ENCODE measurements at regions not wholly inside any gene's neighbourhood (a gene's known extent, or its start where the extent isn't known, plus 50 kb on each side); places are given as distances from the start of the nearest gene placed in this dataset.
"Not testable (repeated sequence)": the region's sequence is repeated elsewhere in the genome, so short reads cannot be mapped to it uniquely, and the experiment has no call there.

DNA sequence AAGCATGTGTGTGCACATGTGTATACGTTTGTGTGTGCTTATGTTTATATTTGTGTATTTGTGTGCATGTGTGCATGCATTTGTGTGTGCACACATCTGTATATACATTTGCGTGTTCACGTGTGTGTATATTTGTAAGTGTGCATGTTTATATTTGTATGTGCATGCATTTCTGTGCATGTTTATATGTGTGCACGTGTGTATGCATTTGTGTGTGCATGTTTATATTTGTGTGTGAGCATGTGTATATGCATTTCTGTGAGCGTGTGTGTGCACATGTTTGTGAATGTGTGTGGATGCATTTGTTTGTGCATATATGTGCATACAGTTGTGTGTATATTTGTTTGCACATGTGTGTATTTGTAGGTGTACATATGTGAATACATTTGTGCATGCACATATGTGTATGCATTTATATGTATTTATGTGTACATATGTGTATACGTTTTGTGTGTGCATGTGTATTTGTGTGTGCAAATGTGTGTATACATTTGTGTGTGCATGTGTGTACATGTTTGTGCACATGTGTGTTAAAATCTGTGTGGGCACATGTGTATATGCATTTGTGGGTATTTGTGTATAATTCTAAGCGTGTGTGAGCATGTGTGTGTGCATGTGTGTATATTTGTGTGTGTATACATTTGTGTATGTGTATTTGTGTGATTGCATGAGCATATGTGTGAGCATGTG is 140.4 kb upstream of the AFDN start:
- H3K9me3 Mint-ChIP-seq: peaks cover 5% of the 10 kb centered on the region
- H3K36me3 Mint-ChIP-seq: no peaks in the 10 kb centered on the region
- ATAC-seq (ENCODE audit: low read depth): no peak
- H3K4me1 Mint-ChIP-seq: peaks cover 3% of the 10 kb centered on the region
- H3K4me3 Mint-ChIP-seq: no peak overlapping the region
- no peak for DNase-seq (ENCODE audit: low spot score in 2 of 2)
- peaks cover 24% of the 10 kb centered on the region for H3K27me3 Mint-ChIP-seq
- H3K27ac Mint-ChIP-seq: no peak overlapping the region

DNA sequence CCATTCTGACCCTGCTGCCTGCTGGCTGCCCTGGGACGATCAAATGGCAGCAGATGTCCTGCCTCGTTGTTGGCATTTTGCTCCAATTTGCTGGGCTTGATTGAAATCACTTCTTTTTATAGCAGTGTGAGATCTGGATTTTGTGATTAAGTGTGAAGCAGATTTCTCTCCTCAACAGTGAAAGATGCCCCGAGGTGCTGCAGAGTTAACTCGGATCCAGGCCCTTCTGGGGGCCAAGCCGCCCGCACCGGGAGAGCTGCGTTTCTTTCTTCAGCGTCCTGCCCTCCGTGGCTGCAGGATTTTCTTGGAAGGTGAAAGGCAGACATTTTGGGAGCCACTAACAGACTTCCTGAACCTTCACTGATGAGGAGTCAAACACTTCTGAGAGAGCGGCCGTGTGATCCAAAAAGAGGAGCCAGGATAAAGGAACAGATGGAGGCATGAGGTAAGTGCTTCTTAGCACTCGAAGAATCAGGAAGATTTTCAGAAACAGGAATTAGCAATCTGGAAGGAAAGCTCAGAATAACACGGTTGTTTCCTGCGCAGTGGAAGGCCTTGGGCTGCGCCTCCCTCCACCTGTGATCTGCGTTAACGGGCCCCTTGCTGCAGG is 139.5 kb upstream of the AFDN start:
- DNase-seq (ENCODE audit: low spot score in 2 of 2): no peak
- Mint-ChIP-seq H3K4me3 (no peak overlapping the region), H3K9me3 (peaks cover 5% of the 10 kb centered on the region), H3K36me3 (no peaks in the 10 kb centered on the region), H3K27ac (no peak overlapping the region), H3K27me3 (peaks cover 19% of the 10 kb centered on the region), H3K4me1 (peaks cover 3% of the 10 kb centered on the region)
- no peak for ATAC-seq (ENCODE audit: low read depth)

DNA sequence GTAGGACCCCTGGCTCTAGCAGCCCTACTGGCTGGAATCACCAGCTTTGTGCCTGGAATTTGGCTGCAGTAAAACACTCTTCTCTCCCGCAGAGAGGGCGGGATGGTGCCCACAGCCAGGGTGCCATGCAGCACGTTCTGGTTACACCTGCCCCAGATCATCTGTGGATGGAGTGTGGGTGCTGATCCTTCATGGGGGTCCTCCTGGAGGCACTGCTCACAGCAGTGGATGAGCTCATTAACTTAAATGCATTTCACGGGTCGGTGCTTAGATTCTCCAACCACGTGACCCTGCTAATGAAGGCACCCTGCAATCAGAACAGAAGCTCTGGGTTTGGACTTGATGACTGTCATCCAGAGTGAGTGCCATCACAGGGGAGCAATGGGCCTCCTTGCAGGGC is 138.6 kb upstream of the AFDN start:
- H3K4me3 Mint-ChIP-seq: no peak overlapping the region
- no peak for ATAC-seq (ENCODE audit: low read depth)
- peaks cover 3% of the 10 kb centered on the region for H3K4me1 Mint-ChIP-seq
- peaks cover 5% of the 10 kb centered on the region for H3K9me3 Mint-ChIP-seq
- H3K27me3 Mint-ChIP-seq: peaks cover 17% of the 10 kb centered on the region
- no peak overlapping the region for H3K27ac Mint-ChIP-seq
- no peaks in the 10 kb centered on the region for H3K36me3 Mint-ChIP-seq
- no peak for DNase-seq (ENCODE audit: low spot score in 2 of 2)

- peaks cover 5% of the 10 kb centered on the region for H3K9me3 Mint-ChIP-seq
- ATAC-seq (ENCODE audit: low read depth) (no peak), DNase-seq (ENCODE audit: low spot score in 2 of 2) (no peak)
- H3K27ac Mint-ChIP-seq: no peak overlapping the region
- H3K27me3 Mint-ChIP-seq: peaks cover 12% of the 10 kb centered on the region
- no peak overlapping the region for H3K4me3 Mint-ChIP-seq
- peaks cover 3% of the 10 kb centered on the region for H3K4me1 Mint-ChIP-seq
- no peaks in the 10 kb centered on the region for H3K36me3 Mint-ChIP-seq
Observed at GRCh38 chr6:167689278-167689677, 137.4 kb upstream of the AFDN start.

DNA sequence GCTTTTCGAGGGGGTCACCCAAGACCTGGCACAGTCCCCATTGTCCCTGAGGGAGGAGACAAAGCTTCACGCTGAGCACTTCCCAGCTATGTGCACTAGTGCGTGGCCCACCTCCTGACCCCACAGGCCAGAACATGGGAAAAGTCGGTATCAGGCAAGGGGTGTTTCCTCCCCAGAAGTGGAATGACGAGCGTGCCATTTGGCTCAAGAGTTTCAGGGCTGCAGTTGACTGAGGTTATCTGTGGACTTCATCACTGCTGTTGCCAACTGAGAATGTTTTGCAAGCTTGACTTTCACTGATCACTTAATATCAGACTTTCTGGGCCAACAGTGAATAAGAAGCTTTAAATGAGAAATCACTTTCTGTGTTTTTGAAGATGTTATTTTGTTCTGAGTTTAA is 137.0 kb upstream of the AFDN start:
- Mint-ChIP-seq H3K27ac (no peak overlapping the region), H3K36me3 (peaks cover 2% of the 10 kb centered on the region), H3K27me3 (peaks cover 14% of the 10 kb centered on the region), H3K9me3 (peaks cover 6% of the 10 kb centered on the region), H3K4me3 (no peak overlapping the region), H3K4me1 (peaks cover 3% of the 10 kb centered on the region)
- no peak for DNase-seq (ENCODE audit: low spot score in 2 of 2)
- ATAC-seq (ENCODE audit: low read depth): no peak

- not testable (repeated sequence) for H3K9me3 Mint-ChIP-seq; H3K27me3 Mint-ChIP-seq; H3K4me1 Mint-ChIP-seq; ATAC-seq (ENCODE audit: low read depth); H3K27ac Mint-ChIP-seq; H3K36me3 Mint-ChIP-seq; H3K4me3 Mint-ChIP-seq; DNase-seq (ENCODE audit: low spot score in 2 of 2)
Observed at GRCh38 chr6:167690167-167690922, 136.4 kb upstream of the AFDN start.

DNA sequence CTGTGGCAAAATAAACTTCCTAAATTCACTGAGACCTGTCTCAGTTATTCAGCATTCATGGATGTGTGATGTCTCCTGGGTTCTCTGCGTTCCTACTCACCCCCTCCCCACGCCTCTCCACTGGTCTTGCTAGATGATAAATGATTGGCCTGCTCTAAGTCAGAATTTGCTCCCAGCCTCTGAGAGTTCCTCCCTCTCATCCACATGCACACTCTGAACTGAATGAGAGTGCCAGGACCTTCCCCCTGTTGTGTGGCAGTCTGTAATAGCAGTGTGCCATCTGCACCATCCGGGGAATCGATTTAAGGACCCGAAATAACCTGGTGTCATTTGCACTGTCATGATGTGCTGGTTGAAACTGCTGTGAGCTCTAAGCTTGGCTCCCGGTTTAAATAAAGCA is 135.8 kb upstream of the AFDN start:
- ATAC-seq (ENCODE audit: low read depth) (no peak), DNase-seq (ENCODE audit: low spot score in 2 of 2) (no peak)
- Mint-ChIP-seq H3K36me3 (peaks cover 2% of the 10 kb centered on the region), H3K27me3 (peaks cover 9% of the 10 kb centered on the region), H3K4me1 (peaks cover 2% of the 10 kb centered on the region), H3K27ac (no peak overlapping the region), H3K4me3 (no peak overlapping the region), H3K9me3 (peaks cover 5% of the 10 kb centered on the region)

DNA sequence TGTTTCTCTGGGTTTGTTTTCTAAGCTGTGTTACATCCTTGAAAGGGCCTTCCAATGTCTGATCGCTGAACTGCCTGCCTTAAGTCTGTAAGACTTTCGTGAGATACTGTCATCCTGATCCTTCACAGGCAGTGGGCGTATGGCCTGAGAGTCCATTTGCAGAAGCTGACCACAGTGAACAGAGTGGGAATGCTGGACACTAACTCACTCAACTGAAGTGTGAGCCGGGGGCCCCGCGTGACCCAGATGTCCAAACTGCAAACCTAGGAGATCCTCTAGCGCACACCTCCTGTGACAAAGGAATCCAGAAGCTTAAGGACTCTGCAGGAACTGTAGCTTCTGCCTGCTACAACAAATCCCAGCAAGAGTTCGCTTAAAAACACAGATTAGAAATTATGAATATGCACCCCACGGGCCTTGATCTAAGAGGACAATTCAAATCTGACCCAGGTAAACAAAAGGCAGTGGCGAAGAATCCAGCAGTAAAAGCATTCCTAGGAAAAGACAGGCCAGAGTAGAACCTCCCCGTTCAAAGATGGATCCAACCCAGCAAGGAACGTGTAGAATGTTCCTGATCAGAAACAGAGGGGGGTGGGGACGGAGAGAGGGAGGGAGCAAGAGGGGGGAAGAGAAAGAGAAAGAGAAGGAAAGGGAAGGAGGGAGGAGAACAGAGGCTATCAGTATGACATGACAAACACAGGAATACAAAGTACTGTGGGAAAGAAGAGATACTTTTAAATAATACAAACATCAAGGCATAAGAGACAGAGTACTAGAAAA is 135.0 kb upstream of the AFDN start:
- Mint-ChIP-seq H3K27ac (no peak overlapping the region), H3K4me1 (no peaks in the 10 kb centered on the region), H3K9me3 (peaks cover 2% of the 10 kb centered on the region), H3K4me3 (no peak overlapping the region), H3K27me3 (peaks cover 9% of the 10 kb centered on the region), H3K36me3 (peaks cover 2% of the 10 kb centered on the region)
- no peak for ATAC-seq (ENCODE audit: low read depth)
- DNase-seq (ENCODE audit: low spot score in 2 of 2): no peak

- H3K4me1 Mint-ChIP-seq; H3K9me3 Mint-ChIP-seq; H3K27ac Mint-ChIP-seq; H3K27me3 Mint-ChIP-seq; H3K4me3 Mint-ChIP-seq; ATAC-seq (ENCODE audit: low read depth); DNase-seq (ENCODE audit: low spot score in 2 of 2); H3K36me3 Mint-ChIP-seq: not testable (repeated sequence)
Observed at GRCh38 chr6:167693478-167693877, 133.2 kb upstream of the AFDN start.

GRCh38 chr6:167695831-167696230 is 130.9 kb upstream of the AFDN start:
- peaks cover 8% of the 10 kb centered on the region for H3K4me1 Mint-ChIP-seq
- H3K9me3 Mint-ChIP-seq: peaks cover 2% of the 10 kb centered on the region
- peaks cover 6% of the 10 kb centered on the region for H3K27me3 Mint-ChIP-seq
- peaks cover 2% of the 10 kb centered on the region for H3K36me3 Mint-ChIP-seq
- no peak overlapping the region for H3K27ac Mint-ChIP-seq
- ATAC-seq (ENCODE audit: low read depth): no peak
- DNase-seq (ENCODE audit: low spot score in 2 of 2): no peak
- no peak overlapping the region for H3K4me3 Mint-ChIP-seq

DNA sequence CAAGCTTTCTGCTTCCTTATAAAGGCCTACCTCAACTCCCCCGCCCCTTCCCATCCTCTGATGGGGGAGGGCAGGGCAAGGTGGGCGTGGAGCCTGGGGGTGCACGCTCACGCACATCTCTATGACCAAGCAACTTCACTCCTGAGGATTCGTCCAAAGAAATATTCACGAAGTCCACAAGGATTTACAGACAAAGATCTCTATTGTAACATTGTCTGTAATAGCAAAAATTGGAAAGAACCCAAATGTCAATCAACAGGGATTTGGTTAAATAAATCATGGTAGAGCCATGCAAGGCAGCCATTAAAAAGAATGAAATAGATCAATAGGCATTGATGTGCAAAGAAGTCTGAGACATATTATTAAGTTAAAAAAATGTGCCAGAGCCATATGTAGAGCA is 130.4 kb upstream of the AFDN start:
- Mint-ChIP-seq H3K9me3 (peaks cover 2% of the 10 kb centered on the region), H3K36me3 (peaks cover 2% of the 10 kb centered on the region), H3K27me3 (peaks cover 4% of the 10 kb centered on the region), H3K4me1 (peaks cover 8% of the 10 kb centered on the region), H3K27ac (no peak overlapping the region), H3K4me3 (no peak overlapping the region)
- ATAC-seq (ENCODE audit: low read depth): no peak
- DNase-seq (ENCODE audit: low spot score in 2 of 2): no peak

DNA sequence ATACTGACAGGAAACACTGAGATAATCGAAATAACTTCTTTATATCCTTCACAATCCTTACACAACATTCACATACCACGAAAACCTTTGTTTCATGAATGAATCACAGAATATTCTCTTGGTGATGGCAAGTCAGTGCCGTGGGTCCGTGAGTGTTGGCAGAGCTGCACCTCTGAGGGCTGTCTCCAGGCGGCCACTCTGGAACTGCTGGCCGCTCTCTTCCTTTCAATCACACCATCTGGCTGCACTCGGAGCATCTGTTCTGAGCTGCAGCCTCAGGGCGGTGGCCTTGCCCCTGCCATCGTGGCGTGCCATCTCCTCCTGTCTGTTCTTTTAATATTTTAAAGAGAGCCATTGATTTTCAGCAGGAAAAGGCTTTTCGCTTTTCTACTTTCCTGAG is 129.4 kb upstream of the AFDN start:
- peaks cover 10% of the 10 kb centered on the region for H3K4me1 Mint-ChIP-seq
- DNase-seq (ENCODE audit: low spot score in 2 of 2) (no peak), ATAC-seq (ENCODE audit: low read depth) (no peak)
- H3K9me3 Mint-ChIP-seq: peaks cover 2% of the 10 kb centered on the region
- peaks cover 2% of the 10 kb centered on the region for H3K36me3 Mint-ChIP-seq
- no peak overlapping the region for H3K4me3 Mint-ChIP-seq
- peaks cover 4% of the 10 kb centered on the region for H3K27me3 Mint-ChIP-seq
- no peak overlapping the region for H3K27ac Mint-ChIP-seq

- DNase-seq (ENCODE audit: low spot score in 2 of 2) (no peak), ATAC-seq (ENCODE audit: low read depth) (no peak)
- Mint-ChIP-seq H3K27me3 (peaks cover 4% of the 10 kb centered on the region), H3K9me3 (peaks cover 2% of the 10 kb centered on the region), H3K4me1 (peaks cover 12% of the 10 kb centered on the region), H3K27ac (no peak overlapping the region), H3K4me3 (no peak overlapping the region), H3K36me3 (peaks cover 2% of the 10 kb centered on the region)
Observed at GRCh38 chr6:167698540-167698939, 128.2 kb upstream of the AFDN start.
